WTC11 (cell line): ENCODE measurements at regions not wholly inside any gene's neighbourhood (a gene's known extent, or its start where the extent isn't known, plus 50 kb on each side); places are given as distances from the start of the nearest gene placed in this dataset.

Experiments
- ATAC-seq: fragments of 200-7000 bp; cut with Tn5 transposase; 2 replicates; pipeline ENCODE4 v1.10.0; 2021; ENCODE audit warnings: mild to moderate bottlenecking, moderate library complexity
- CTCF ChIA-PET: fragments of 300-600 bp; sonication (Branson Sonifier 250); formaldehyde crosslinking; loops from one replicate; lab custom pipeline; 2021; ENCODE audit warnings: antibody characterized with exemption; lab: Charles Lee
- POLR2A ChIA-PET: fragments of 350-600 bp; sonication (Branson Sonifier 250); formaldehyde crosslinking; loops from one replicate; lab custom pipeline; 2021; ENCODE audit warnings: antibody characterized with exemption; lab: Charles Lee
- DNase-seq: peaks from one replicate; pipeline ENCODE4 v3.0.0; 2021; ENCODE audit warnings: low spot score
- H3K27ac Mint-ChIP-seq: 2 replicates; pipeline ENCODE4 v1.8.0; 2021; ENCODE audit warnings: mixed read lengths
- H3K27me3 Mint-ChIP-seq: 2 replicates; pipeline ENCODE4 v1.8.0; 2021; ENCODE audit warnings: low read depth, mild to moderate bottlenecking, moderate library complexity, mixed read lengths
- H3K36me3 Mint-ChIP-seq: 2 replicates; pipeline ENCODE4 v1.8.0; 2021; ENCODE audit warnings: mixed read lengths
- H3K4me1 Mint-ChIP-seq: 2 replicates; pipeline ENCODE4 v1.8.0; 2022; ENCODE audit warnings: mixed read lengths
- H3K4me3 Mint-ChIP-seq: 2 replicates; pipeline ENCODE4 v1.8.0; 2021; ENCODE audit warnings: mild to moderate bottlenecking, moderate library complexity, mixed read lengths
- H3K9me3 Mint-ChIP-seq: 2 replicates; pipeline ENCODE4 v1.8.0; 2021; ENCODE audit warnings: mixed read lengths
- CBFB ChIP-seq: sonication (generic); formaldehyde crosslinking; IDR thresholded peaks from 2 replicates; pipeline ENCODE4 v1.8.1; 2022; ENCODE audit warnings: mild to moderate bottlenecking, low read depth, missing genetic modification reagents
- ELF4 ChIP-seq: sonication (generic); formaldehyde crosslinking; IDR thresholded peaks from 2 replicates; pipeline ENCODE4 v1.8.1; 2022; ENCODE audit warnings: low read depth, mild to moderate bottlenecking, moderate library complexity, missing genetic modification reagents
- FOXJ3 ChIP-seq: sonication (generic); formaldehyde crosslinking; IDR thresholded peaks from 2 replicates; pipeline ENCODE4 v1.9.0; 2021; ENCODE audit warnings: missing genetic modification reagents, mild to moderate bottlenecking, borderline replicate concordance
- GTF2I ChIP-seq: fragments of 250-450 bp; sonication (Bioruptor Pico); conservative IDR thresholded peaks from 2 replicates; pipeline ENCODE4 v1.4.0; 2021; ENCODE audit warnings: mild to moderate bottlenecking
- NR1H2 ChIP-seq: sonication (generic); formaldehyde crosslinking; IDR thresholded peaks from 2 replicates; pipeline ENCODE4 v1.9.0; 2021; ENCODE audit warnings: mild to moderate bottlenecking, moderate library complexity, missing genetic modification reagents
- NR2C2 ChIP-seq: sonication (generic); formaldehyde crosslinking; IDR thresholded peaks from 2 replicates; pipeline ENCODE4 v1.8.0; 2022; ENCODE audit warnings: mild to moderate bottlenecking, missing genetic modification reagents
- PRRX2 ChIP-seq: fragments of 250-450 bp; sonication (Bioruptor Pico); IDR thresholded peaks from 2 replicates; pipeline ENCODE4 v1.8.0; 2021; ENCODE audit warnings: mild to moderate bottlenecking
- RORB ChIP-seq: fragments of 250-450 bp; sonication (Bioruptor Pico); IDR thresholded peaks from 2 replicates; pipeline ENCODE4 v1.9.0; 2021; ENCODE audit warnings: mild to moderate bottlenecking
- SMAD3 ChIP-seq: sonication (generic); formaldehyde crosslinking; IDR thresholded peaks from 2 replicates; pipeline ENCODE4 v1.8.0; 2022; ENCODE audit warnings: missing genetic modification reagents, mild to moderate bottlenecking, borderline replicate concordance
- SMAD4 ChIP-seq: sonication (generic); formaldehyde crosslinking; IDR thresholded peaks from 2 replicates; pipeline ENCODE4 v1.8.0; 2022; ENCODE audit warnings: mild to moderate bottlenecking, missing genetic modification reagents
- TEAD4 ChIP-seq: sonication (generic); formaldehyde crosslinking; IDR thresholded peaks from 2 replicates; pipeline ENCODE4 v1.8.0; 2022; ENCODE audit warnings: mild to moderate bottlenecking, missing genetic modification reagents
- ZNF121 ChIP-seq: sonication (generic); formaldehyde crosslinking; IDR thresholded peaks from 2 replicates; pipeline ENCODE4 v1.8.0; 2023; ENCODE audit warnings: missing genetic modification reagents
- ZNF263 ChIP-seq: sonication (generic); formaldehyde crosslinking; IDR thresholded peaks from 2 replicates; pipeline ENCODE4 v1.8.1; 2022; ENCODE audit warnings: low read depth, mild to moderate bottlenecking, moderate library complexity, missing genetic modification reagents
- ZNF317 ChIP-seq: sonication (generic); formaldehyde crosslinking; IDR thresholded peaks from 2 replicates; pipeline ENCODE4 v1.8.1; 2023; ENCODE audit warnings: low read depth, mild to moderate bottlenecking, moderate library complexity, missing genetic modification reagents, borderline replicate concordance
- ZNF396 ChIP-seq: fragments of 250-450 bp; sonication (Bioruptor Pico); IDR thresholded peaks from 2 replicates; pipeline ENCODE4 v1.8.0; 2021; ENCODE audit warnings: mild to moderate bottlenecking, moderate library complexity, borderline replicate concordance
- ZNF423 ChIP-seq: fragments of 250-450 bp; sonication (Bioruptor Pico); IDR thresholded peaks from 2 replicates; pipeline ENCODE4 v2.1.2; 2022; ENCODE audit warnings: mild to moderate bottlenecking, moderate library complexity
- TF ChIP-seq, protein P1 (sequence below): sonication (generic); formaldehyde crosslinking; conservative IDR thresholded peaks from 2 replicates; pipeline ENCODE4 v1.8.1; 2023; ENCODE audit warnings: mild to moderate bottlenecking, low read depth, missing genetic modification reagents, moderate library complexity
- TF ChIP-seq, protein P2 (sequence below): fragments of 250-450 bp; sonication (Bioruptor Pico); IDR thresholded peaks from 2 replicates; pipeline ENCODE4 v1.9.0; 2021; ENCODE audit warnings: mild to moderate bottlenecking
- TF ChIP-seq, protein P3 (sequence below): sonication (generic); formaldehyde crosslinking; IDR thresholded peaks from 2 replicates; pipeline ENCODE4 v1.8.1; 2022; ENCODE audit warnings: low read depth, missing genetic modification reagents, borderline replicate concordance
- TF ChIP-seq, protein P4 (sequence below): sonication (generic); formaldehyde crosslinking; IDR thresholded peaks from 2 replicates; pipeline ENCODE4 v1.8.0; 2022; ENCODE audit warnings: missing genetic modification reagents
- TF ChIP-seq, protein P5 (sequence below): sonication (generic); formaldehyde crosslinking; IDR thresholded peaks from 2 replicates; pipeline ENCODE4 v1.8.0; 2023; ENCODE audit warnings: missing genetic modification reagents
- TF ChIP-seq, protein P6 (sequence below): sonication (generic); formaldehyde crosslinking; IDR thresholded peaks from 2 replicates; pipeline ENCODE4 v1.8.1; 2023; ENCODE audit warnings: mild to moderate bottlenecking, moderate library complexity, missing genetic modification reagents

DNA sequence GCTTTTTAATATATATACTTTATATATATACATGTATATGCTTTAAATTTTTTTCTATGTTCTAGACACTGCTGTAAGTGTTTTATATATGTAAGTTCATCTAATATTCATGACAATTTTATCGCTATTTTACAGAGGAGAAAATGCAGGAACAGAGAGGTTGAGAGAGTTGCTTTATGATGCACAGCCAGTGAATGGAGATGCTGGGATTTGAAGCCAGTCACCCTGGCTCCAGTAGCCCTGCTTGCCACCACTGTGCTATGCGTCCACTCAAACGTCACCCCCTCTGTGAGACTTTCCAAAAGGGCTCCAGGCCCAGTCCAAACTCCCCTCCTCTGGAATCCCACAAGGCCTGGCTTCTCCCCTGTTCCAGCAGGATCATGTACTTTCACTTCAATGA lies 91.0 kb upstream of the GRIK3 start:
- POLR2A ChIA-PET, result no interaction called here
- H3K27me3 Mint-ChIP-seq, result no peaks in the 10 kb centered on the region
- no peaks in the 10 kb centered on the region for H3K4me1 Mint-ChIP-seq
- ATAC-seq, result no peak
- CTCF ChIA-PET, result no interaction called here
- H3K4me3 Mint-ChIP-seq, result no peak overlapping the region
- H3K9me3 Mint-ChIP-seq, result no peaks in the 10 kb centered on the region
- no peak for DNase-seq
- no peak overlapping the region for H3K27ac Mint-ChIP-seq
- no peaks in the 10 kb centered on the region for H3K36me3 Mint-ChIP-seq
- TF ChIP-seq, protein P1, sequence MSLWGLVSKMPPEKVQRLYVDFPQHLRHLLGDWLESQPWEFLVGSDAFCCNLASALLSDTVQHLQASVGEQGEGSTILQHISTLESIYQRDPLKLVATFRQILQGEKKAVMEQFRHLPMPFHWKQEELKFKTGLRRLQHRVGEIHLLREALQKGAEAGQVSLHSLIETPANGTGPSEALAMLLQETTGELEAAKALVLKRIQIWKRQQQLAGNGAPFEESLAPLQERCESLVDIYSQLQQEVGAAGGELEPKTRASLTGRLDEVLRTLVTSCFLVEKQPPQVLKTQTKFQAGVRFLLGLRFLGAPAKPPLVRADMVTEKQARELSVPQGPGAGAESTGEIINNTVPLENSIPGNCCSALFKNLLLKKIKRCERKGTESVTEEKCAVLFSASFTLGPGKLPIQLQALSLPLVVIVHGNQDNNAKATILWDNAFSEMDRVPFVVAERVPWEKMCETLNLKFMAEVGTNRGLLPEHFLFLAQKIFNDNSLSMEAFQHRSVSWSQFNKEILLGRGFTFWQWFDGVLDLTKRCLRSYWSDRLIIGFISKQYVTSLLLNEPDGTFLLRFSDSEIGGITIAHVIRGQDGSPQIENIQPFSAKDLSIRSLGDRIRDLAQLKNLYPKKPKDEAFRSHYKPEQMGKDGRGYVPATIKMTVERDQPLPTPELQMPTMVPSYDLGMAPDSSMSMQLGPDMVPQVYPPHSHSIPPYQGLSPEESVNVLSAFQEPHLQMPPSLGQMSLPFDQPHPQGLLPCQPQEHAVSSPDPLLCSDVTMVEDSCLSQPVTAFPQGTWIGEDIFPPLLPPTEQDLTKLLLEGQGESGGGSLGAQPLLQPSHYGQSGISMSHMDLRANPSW (CRISPR knock-in tag), result no peak
- no peak for TF ChIP-seq ZNF317 (CRISPR knock-in tag)
- TF ChIP-seq GTF2I (CRISPR knock-in tag), result no peak
- TF ChIP-seq, protein P2, sequence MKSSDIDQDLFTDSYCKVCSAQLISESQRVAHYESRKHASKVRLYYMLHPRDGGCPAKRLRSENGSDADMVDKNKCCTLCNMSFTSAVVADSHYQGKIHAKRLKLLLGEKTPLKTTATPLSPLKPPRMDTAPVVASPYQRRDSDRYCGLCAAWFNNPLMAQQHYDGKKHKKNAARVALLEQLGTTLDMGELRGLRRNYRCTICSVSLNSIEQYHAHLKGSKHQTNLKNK (CRISPR knock-in tag), result no peak
- no peak for TF ChIP-seq NR2C2 (CRISPR knock-in tag)
- TF ChIP-seq CBFB, result no peak
- no peak for TF ChIP-seq FOXJ3 (CRISPR knock-in tag)
- no peak for TF ChIP-seq ZNF423 (CRISPR knock-in tag)
- TF ChIP-seq, protein P3, sequence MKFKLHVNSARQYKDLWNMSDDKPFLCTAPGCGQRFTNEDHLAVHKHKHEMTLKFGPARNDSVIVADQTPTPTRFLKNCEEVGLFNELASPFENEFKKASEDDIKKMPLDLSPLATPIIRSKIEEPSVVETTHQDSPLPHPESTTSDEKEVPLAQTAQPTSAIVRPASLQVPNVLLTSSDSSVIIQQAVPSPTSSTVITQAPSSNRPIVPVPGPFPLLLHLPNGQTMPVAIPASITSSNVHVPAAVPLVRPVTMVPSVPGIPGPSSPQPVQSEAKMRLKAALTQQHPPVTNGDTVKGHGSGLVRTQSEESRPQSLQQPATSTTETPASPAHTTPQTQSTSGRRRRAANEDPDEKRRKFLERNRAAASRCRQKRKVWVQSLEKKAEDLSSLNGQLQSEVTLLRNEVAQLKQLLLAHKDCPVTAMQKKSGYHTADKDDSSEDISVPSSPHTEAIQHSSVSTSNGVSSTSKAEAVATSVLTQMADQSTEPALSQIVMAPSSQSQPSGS, result no peak
- TF ChIP-seq RORB (CRISPR knock-in tag), result no peak
- TF ChIP-seq NR1H2 (CRISPR knock-in tag), result no peak
- no peak for TF ChIP-seq ZNF121 (CRISPR knock-in tag)
- TF ChIP-seq, protein P4, sequence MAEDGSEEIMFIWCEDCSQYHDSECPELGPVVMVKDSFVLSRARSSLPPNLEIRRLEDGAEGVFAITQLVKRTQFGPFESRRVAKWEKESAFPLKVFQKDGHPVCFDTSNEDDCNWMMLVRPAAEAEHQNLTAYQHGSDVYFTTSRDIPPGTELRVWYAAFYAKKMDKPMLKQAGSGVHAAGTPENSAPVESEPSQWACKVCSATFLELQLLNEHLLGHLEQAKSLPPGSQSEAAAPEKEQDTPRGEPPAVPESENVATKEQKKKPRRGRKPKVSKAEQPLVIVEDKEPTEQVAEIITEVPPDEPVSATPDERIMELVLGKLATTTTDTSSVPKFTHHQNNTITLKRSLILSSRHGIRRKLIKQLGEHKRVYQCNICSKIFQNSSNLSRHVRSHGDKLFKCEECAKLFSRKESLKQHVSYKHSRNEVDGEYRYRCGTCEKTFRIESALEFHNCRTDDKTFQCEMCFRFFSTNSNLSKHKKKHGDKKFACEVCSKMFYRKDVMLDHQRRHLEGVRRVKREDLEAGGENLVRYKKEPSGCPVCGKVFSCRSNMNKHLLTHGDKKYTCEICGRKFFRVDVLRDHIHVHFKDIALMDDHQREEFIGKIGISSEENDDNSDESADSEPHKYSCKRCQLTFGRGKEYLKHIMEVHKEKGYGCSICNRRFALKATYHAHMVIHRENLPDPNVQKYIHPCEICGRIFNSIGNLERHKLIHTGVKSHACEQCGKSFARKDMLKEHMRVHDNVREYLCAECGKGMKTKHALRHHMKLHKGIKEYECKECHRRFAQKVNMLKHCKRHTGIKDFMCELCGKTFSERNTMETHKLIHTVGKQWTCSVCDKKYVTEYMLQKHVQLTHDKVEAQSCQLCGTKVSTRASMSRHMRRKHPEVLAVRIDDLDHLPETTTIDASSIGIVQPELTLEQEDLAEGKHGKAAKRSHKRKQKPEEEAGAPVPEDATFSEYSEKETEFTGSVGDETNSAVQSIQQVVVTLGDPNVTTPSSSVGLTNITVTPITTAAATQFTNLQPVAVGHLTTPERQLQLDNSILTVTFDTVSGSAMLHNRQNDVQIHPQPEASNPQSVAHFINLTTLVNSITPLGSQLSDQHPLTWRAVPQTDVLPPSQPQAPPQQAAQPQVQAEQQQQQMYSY, result no peak
- TF ChIP-seq ZNF263 (CRISPR knock-in tag), result no peak
- TF ChIP-seq, all 79 proteins: peak for 0

DNA sequence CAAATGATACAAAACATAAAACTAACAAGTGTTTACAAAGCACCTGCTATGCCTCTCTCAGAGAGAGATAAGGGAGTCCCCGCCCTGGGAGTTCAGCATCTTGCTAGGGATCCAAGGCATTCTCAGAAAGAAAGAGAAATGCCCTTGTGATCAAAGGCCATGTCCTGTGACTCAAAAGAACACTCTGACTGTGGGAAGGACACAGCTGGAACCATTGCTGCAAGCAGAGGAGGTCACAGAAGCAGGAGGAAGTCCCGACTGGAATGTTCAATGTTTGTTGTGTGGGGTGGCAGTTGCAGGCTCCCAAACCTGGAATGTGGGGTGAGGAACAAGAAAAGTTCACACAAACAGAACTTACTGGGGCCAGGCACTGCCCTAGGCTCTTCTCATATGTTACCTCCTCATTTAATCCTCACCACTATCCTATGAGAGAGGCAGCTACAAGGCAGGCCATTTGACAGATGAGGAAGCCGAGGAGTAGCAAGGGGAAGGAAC lies 93.0 kb upstream of the GRIK3 start:
- H3K4me1 Mint-ChIP-seq, result no peaks in the 10 kb centered on the region
- no peaks in the 10 kb centered on the region for H3K36me3 Mint-ChIP-seq
- no peak overlapping the region for H3K27ac Mint-ChIP-seq
- ATAC-seq (no peak), DNase-seq (no peak)
- H3K9me3 Mint-ChIP-seq, result no peaks in the 10 kb centered on the region
- H3K27me3 Mint-ChIP-seq, result peaks cover 3% of the 10 kb centered on the region; the same call in 1 of the 2 replicates
- ChIA-PET POLR2A (no interaction called here), CTCF (no interaction called here)
- H3K4me3 Mint-ChIP-seq, result no peak overlapping the region
- TF ChIP-seq ELF4 (CRISPR knock-in tag), result no peak
- TF ChIP-seq SMAD4 (CRISPR knock-in tag), result no peak
- TF ChIP-seq, protein P5, sequence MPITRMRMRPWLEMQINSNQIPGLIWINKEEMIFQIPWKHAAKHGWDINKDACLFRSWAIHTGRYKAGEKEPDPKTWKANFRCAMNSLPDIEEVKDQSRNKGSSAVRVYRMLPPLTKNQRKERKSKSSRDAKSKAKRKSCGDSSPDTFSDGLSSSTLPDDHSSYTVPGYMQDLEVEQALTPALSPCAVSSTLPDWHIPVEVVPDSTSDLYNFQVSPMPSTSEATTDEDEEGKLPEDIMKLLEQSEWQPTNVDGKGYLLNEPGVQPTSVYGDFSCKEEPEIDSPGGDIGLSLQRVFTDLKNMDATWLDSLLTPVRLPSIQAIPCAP (CRISPR knock-in tag), result no peak
- TF ChIP-seq TEAD4, result no peak
- no peak for TF ChIP-seq PRRX2 (CRISPR knock-in tag)
- TF ChIP-seq, protein P6, sequence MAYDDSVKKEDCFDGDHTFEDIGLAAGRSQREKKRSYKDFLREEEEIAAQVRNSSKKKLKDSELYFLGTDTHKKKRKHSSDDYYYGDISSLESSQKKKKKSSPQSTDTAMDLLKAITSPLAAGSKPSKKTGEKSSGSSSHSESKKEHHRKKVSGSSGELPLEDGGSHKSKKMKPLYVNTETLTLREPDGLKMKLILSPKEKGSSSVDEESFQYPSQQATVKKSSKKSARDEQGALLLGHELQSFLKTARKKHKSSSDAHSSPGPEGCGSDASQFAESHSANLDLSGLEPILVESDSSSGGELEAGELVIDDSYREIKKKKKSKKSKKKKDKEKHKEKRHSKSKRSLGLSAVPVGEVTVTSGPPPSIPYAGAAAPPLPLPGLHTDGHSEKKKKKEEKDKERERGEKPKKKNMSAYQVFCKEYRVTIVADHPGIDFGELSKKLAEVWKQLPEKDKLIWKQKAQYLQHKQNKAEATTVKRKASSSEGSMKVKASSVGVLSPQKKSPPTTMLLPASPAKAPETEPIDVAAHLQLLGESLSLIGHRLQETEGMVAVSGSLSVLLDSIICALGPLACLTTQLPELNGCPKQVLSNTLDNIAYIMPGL, result no peak
- no peak for TF ChIP-seq ZNF396 (CRISPR knock-in tag)
- no peak for TF ChIP-seq SMAD3 (CRISPR knock-in tag)
- TF ChIP-seq, protein P2 (CRISPR knock-in tag), result no peak
- TF ChIP-seq, protein P1 (CRISPR knock-in tag), result no peak
